ENCODE measurements at regions not wholly inside any gene's neighbourhood (a gene's known extent, or its start where the extent isn't known, plus 50 kb on each side); places are given as distances from the start of the nearest gene placed in this dataset.

DNA sequence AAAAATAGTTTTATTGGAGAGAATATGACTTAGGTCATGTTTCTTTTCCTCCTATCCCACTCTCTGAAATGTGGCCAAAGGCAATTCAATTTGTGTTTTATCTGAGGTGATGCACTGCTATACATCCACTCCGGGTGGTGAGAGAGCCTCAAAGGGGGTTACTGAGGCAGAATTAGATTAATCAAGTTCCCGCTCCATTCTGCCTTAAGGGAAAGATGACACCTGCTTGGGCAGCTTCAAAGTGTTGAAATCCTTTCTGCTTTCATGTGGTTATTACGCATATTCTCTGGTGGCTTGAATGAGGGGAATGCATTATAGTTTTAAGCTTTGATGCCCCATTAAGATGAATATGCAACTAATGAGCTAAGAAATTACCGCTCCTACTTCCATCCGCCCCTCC, 213.0 kb upstream of the TMEFF2 start (continued):
- TF ChIP-seq, protein P1, sequence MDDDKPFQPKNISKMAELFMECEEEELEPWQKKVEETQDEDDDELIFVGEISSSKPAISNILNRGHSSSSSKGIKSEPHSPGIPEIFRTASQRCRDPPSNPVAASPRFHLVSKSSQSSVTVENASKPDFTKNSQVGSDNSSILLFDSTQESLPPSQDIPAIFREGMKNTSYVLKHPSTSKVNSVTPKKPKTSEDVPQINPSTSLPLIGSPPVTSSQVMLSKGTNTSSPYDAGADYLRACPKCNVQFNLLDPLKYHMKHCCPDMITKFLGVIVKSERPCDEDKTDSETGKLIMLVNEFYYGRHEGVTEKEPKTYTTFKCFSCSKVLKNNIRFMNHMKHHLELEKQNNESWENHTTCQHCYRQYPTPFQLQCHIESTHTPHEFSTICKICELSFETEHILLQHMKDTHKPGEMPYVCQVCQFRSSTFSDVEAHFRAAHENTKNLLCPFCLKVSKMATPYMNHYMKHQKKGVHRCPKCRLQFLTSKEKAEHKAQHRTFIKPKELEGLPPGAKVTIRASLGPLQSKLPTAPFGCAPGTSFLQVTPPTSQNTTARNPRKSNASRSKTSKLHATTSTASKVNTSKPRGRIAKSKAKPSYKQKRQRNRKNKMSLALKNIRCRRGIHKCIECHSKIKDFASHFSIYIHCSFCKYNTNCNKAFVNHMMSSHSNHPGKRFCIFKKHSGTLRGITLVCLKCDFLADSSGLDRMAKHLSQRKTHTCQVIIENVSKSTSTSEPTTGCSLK (tag by site-specific recombination; IDR thresholded peaks at IDR 0.05), result no peak
- TF ChIP-seq, protein P2, sequence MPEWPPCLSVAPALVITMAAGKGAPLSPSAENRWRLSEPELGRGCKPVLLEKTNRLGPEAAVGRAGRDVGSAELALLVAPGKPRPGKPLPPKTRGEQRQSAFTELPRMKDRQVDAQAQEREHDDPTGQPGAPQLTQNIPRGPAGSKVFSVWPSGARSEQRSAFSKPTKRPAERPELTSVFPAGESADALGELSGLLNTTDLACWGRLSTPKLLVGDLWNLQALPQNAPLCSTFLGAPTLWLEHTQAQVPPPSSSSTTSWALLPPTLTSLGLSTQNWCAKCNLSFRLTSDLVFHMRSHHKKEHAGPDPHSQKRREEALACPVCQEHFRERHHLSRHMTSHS (tag by site-specific recombination; IDR thresholded peaks at IDR 0.05), result no peak

DNA sequence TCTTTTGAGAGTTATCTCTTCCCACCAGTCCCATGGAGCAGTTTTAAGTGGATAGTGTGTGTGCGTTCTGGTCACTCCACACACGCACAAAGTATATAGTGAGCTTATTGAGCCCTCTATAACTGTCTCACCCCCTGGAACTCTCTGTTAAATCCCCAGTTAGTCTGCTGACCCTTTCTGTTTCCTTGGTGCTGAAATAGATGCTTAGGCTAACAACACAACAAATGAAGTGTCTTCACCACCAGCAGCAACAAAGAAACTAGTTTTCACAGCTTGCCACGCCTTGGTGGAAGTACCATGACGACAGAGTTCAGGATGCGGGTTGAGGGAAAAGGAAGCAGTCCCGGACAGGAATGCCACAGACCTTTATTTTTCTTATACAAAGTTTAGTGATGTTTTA, 203.5 kb upstream of the TMEFF2 start:
- H3K9me3 ChIP-seq (ENCODE audit: control insufficient read depth, insufficient read depth, low read depth, low read length), result no peaks in the 10 kb centered on the region
- H3K36me3 ChIP-seq (ENCODE audit: control insufficient read depth in 2 of 2, insufficient read depth in 1 of 2, low read length in 2 of 2), result no peaks in the 10 kb centered on the region
- ChIA-PET CTCF (no interaction called here), POLR2A (no interaction called here)
- no peak overlapping the region for H3K4me3 ChIP-seq (ENCODE audit: low read depth, low read length)
- TF ChIP-seq TRIM28 (IDR thresholded peaks at IDR 0.05; ENCODE audit: borderline replicate concordance, low read length) (no peak), SCRT1 (tag by site-specific recombination; IDR thresholded peaks at IDR 0.05; ENCODE audit: borderline replicate concordance) (no peak), ZNF341 (tag by site-specific recombination; IDR thresholded peaks at IDR 0.05; ENCODE audit: low read depth) (no peak), WT1 (tag by site-specific recombination; IDR thresholded peaks at IDR 0.05) (no peak), ZBTB10 (tag by site-specific recombination; IDR thresholded peaks at IDR 0.05) (no peak), ZNF2 (tag by site-specific recombination; IDR thresholded peaks at IDR 0.05) (no peak), ZNF157 (tag by site-specific recombination; IDR thresholded peaks at IDR 0.05) (no peak), ZNF670 (tag by site-specific recombination; IDR thresholded peaks at IDR 0.05; ENCODE audit: low read depth) (no peak), ZBTB26 (tag by site-specific recombination; optimal IDR thresholded peaks at IDR 0.05) (no peak), ZNF843 (tag by site-specific recombination; IDR thresholded peaks at IDR 0.05) (no peak), ZSCAN18 (tag by site-specific recombination; IDR thresholded peaks at IDR 0.05) (no peak), ZBTB1 (tag by site-specific recombination; IDR thresholded peaks at IDR 0.05) (no peak)
- TF ChIP-seq, protein P3, sequence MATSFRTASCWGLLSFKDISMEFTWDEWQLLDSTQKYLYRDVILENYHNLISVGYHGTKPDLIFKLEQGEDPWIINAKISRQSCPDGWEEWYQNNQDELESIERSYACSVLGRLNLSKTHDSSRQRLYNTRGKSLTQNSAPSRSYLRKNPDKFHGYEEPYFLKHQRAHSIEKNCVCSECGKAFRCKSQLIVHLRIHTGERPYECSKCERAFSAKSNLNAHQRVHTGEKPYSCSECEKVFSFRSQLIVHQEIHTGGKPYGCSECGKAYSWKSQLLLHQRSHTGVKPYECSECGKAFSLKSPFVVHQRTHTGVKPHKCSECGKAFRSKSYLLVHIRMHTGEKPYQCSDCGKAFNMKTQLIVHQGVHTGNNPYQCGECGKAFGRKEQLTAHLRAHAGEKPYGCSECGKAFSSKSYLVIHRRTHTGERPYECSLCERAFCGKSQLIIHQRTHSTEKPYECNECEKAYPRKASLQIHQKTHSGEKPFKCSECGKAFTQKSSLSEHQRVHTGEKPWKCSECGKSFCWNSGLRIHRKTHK (tag by site-specific recombination; IDR thresholded peaks at IDR 0.05), result no peak
- TF ChIP-seq, protein P4, sequence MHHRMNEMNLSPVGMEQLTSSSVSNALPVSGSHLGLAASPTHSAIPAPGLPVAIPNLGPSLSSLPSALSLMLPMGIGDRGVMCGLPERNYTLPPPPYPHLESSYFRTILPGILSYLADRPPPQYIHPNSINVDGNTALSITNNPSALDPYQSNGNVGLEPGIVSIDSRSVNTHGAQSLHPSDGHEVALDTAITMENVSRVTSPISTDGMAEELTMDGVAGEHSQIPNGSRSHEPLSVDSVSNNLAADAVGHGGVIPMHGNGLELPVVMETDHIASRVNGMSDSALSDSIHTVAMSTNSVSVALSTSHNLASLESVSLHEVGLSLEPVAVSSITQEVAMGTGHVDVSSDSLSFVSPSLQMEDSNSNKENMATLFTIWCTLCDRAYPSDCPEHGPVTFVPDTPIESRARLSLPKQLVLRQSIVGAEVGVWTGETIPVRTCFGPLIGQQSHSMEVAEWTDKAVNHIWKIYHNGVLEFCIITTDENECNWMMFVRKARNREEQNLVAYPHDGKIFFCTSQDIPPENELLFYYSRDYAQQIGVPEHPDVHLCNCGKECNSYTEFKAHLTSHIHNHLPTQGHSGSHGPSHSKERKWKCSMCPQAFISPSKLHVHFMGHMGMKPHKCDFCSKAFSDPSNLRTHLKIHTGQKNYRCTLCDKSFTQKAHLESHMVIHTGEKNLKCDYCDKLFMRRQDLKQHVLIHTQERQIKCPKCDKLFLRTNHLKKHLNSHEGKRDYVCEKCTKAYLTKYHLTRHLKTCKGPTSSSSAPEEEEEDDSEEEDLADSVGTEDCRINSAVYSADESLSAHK (tag by site-specific recombination; IDR thresholded peaks at IDR 0.05), result no peak
- no peaks in the 10 kb centered on the region for H3K4me1 ChIP-seq (ENCODE audit: control insufficient read depth, insufficient read depth, low read length)
- no peak overlapping the region for H3K27ac ChIP-seq (ENCODE audit: extremely low read depth, low read depth, low read length)
